Activated CD4-positive, alpha-beta memory T cell treated with anti-CD3 and anti-CD28 coated beads, Interleukin-2, amount 10 ng/mL, durations not matched to agents 7 days and 5 days (primary cell): ENCODE measurements at regions not wholly inside any gene's neighbourhood (a gene's known extent, or its start where the extent isn't known, plus 50 kb on each side); places are given as distances from the start of the nearest gene placed in this dataset.

ENCODE experiments used
- CTCF ChIA-PET: fragments of 350-600 bp; sonication (Branson Sonifier 250); formaldehyde crosslinking; loops from one replicate; lab custom pipeline; 2021; ENCODE audit warnings: antibody characterized with exemption, inconsistent platforms; lab: Charles Lee
- POLR2A ChIA-PET: fragments of 350-600 bp; sonication (Branson Sonifier 250); formaldehyde crosslinking; loops from one replicate; lab custom pipeline; 2021; ENCODE audit warnings: antibody characterized with exemption; lab: Charles Lee
- DNase-seq: peaks from one replicate; pipeline ENCODE4 v3.0.0-alpha.2; 2020
- H3K27ac Mint-ChIP-seq: one replicate; pipeline ENCODE4 v1.8.0; 2021; ENCODE audit warnings: mild to moderate bottlenecking, mixed read lengths
- H3K27me3 Mint-ChIP-seq: one replicate; pipeline ENCODE4 v1.8.0; 2021; ENCODE audit warnings: mixed read lengths
- H3K36me3 Mint-ChIP-seq: one replicate; pipeline ENCODE4 v1.8.0; 2021; ENCODE audit warnings: low read depth, mixed read lengths
- H3K4me1 Mint-ChIP-seq: one replicate; pipeline ENCODE4 v1.8.0; 2021; ENCODE audit warnings: mixed read lengths
- H3K4me3 Mint-ChIP-seq: one replicate; pipeline ENCODE4 v1.8.0; 2021; ENCODE audit warnings: mild to moderate bottlenecking, mixed read lengths
- H3K9me3 Mint-ChIP-seq: one replicate; pipeline ENCODE4 v1.8.0; 2021; ENCODE audit warnings: mixed read lengths

GRCh38 chr15:38878926-38879325 lies 314.3 kb upstream of the RASGRP1 start:
- POLR2A ChIA-PET: no interaction called here

GRCh38 chr15:38879909-38880471 lies 315.4 kb upstream of the RASGRP1 start:
- peaks cover 14% of the 10 kb centered on the region for H3K27me3 Mint-ChIP-seq
- no peak overlapping the region for H3K4me3 Mint-ChIP-seq
- H3K27ac Mint-ChIP-seq: no peak overlapping the region
- DNase-seq: no peak
- no peaks in the 10 kb centered on the region for H3K9me3 Mint-ChIP-seq
- no peaks in the 10 kb centered on the region for H3K36me3 Mint-ChIP-seq
- CTCF ChIA-PET: no interaction called here
- POLR2A ChIA-PET: no interaction called here
- H3K4me1 Mint-ChIP-seq: peaks cover 10% of the 10 kb centered on the region

More at GRCh38 chr15:38878926-38879325, 314.3 kb upstream of the RASGRP1 start:
- no peaks in the 10 kb centered on the region for H3K36me3 Mint-ChIP-seq
- no peak overlapping the region for H3K27ac Mint-ChIP-seq
- H3K9me3 Mint-ChIP-seq: no peaks in the 10 kb centered on the region
- peaks cover 7% of the 10 kb centered on the region for H3K27me3 Mint-ChIP-seq
- H3K4me1 Mint-ChIP-seq: peaks cover 6% of the 10 kb centered on the region
- no peak for DNase-seq
- H3K4me3 Mint-ChIP-seq: no peak overlapping the region
- CTCF ChIA-PET: no interaction called here

GRCh38 chr15:38882221-38882620 lies 317.6 kb upstream of the RASGRP1 start:
- ChIA-PET POLR2A (no interaction called here), CTCF (no interaction called here)
- Mint-ChIP-seq H3K27ac (no peak overlapping the region), H3K9me3 (no peaks in the 10 kb centered on the region), H3K36me3 (no peaks in the 10 kb centered on the region), H3K4me3 (no peak overlapping the region), H3K4me1 (peaks cover 10% of the 10 kb centered on the region), H3K27me3 (peaks cover 17% of the 10 kb centered on the region)
- DNase-seq: no peak

- no peak for DNase-seq
- Mint-ChIP-seq H3K4me1 (peaks cover 10% of the 10 kb centered on the region), H3K27ac (no peak overlapping the region), H3K4me3 (no peak overlapping the region), H3K27me3 (peaks cover 15% of the 10 kb centered on the region), H3K9me3 (no peaks in the 10 kb centered on the region), H3K36me3 (no peaks in the 10 kb centered on the region)
- ChIA-PET POLR2A (no interaction called here), CTCF (no interaction called here)
Observed at GRCh38 chr15:38883987-38884386, 319.4 kb upstream of the RASGRP1 start.

DNA sequence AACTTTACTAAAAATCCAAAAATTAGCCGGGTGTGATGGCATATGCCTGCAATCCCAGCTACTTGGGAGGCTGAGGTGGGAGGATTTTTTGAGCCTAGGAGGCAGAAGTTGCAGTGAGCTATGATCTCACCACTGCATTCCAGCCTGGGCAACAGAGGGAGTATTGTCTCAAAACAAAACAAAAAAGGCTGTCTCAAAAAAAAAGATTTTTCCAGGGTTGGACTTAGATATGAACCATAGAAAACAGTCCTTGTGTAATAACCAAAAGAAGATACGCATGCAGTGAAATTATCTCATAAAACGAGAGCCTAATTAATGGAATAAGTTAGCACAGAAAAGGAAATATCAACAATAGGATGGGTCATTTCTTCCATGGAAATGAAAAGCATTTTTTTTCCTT lies 320.4 kb upstream of the RASGRP1 start:
- H3K27me3 Mint-ChIP-seq: peaks cover 15% of the 10 kb centered on the region
- H3K9me3 Mint-ChIP-seq: no peaks in the 10 kb centered on the region
- no peak overlapping the region for H3K4me3 Mint-ChIP-seq
- POLR2A ChIA-PET: no interaction called here
- H3K4me1 Mint-ChIP-seq: peaks cover 10% of the 10 kb centered on the region
- no peaks in the 10 kb centered on the region for H3K36me3 Mint-ChIP-seq
- no peak overlapping the region for H3K27ac Mint-ChIP-seq
- CTCF ChIA-PET: no interaction called here
- no peak for DNase-seq

DNA sequence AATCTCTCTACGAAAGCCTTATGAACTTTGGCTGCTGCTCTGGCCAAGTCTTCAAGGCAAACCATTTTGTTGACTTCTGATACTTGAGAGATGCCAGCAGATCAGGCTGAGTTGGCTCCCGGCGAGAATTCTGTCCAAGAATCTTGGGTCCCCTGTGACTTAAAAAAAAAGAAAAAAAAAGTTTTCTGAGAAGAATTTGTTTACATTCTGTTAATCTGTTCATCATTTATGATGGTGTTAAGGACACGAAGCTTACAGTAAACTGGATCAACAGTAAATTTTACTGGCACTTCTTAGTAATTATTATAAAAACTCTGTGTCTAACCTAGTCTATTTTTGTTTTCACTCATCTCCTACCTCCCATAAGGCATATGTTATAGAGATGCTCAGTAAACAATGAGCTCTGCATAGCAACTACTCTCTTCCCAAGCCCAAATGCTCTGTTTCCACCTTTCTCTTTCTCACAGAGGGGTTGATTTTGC lies 320.9 kb upstream of the RASGRP1 start:
- Mint-ChIP-seq H3K4me1 (peaks cover 10% of the 10 kb centered on the region), H3K4me3 (no peak overlapping the region), H3K36me3 (no peaks in the 10 kb centered on the region), H3K27me3 (peaks cover 15% of the 10 kb centered on the region), H3K9me3 (no peaks in the 10 kb centered on the region), H3K27ac (no peak overlapping the region)
- CTCF ChIA-PET: no interaction called here
- no peak for DNase-seq
- POLR2A ChIA-PET: no interaction called here

DNA sequence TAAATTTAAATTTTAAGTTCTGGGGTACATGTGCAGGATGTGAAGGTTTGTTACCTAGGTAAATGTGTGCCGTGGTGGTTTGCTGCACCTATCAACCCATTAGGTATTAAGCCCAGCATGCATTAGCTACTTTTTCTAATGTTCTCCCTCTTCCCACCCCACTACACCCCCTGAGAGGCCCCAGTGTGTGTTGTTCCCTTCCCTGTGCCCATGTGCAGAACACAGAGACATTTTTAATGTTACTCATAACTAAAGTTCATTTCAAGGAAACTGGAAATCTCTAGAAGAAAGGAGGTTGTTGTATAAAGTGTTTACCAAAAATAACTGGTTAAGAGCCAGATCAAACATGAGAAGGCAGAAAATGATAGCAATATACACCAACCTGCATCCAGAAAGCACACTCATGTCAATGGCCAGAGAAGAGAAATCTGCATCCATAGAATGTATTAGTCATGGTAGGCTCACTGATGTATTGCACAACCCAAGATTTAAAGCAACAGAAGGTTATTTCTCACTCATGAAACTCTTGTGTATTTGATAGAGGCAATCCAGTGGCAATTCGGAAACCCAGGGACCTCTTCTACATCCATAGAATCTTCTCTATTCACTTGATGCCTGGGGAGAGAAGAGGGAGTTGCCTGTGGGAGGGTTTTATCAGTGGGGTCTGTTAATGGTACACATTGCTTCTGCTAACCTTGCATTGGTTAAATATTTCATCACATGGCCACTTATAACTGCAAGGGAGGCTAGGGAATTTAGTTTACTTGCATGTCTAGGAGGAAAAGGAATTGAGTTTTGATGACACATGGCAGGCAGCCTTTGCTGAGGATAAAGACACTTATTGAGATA lies 321.9 kb upstream of the RASGRP1 start:
- ChIA-PET POLR2A (no interaction called here), CTCF (no interaction called here)
- H3K27ac Mint-ChIP-seq: no peak overlapping the region
- no peak for DNase-seq
- no peaks in the 10 kb centered on the region for H3K36me3 Mint-ChIP-seq
- H3K27me3 Mint-ChIP-seq: peaks cover 15% of the 10 kb centered on the region
- peaks cover 10% of the 10 kb centered on the region for H3K4me1 Mint-ChIP-seq
- no peak overlapping the region for H3K4me3 Mint-ChIP-seq
- no peaks in the 10 kb centered on the region for H3K9me3 Mint-ChIP-seq

- H3K4me3 Mint-ChIP-seq: no peak overlapping the region
- H3K27me3 Mint-ChIP-seq: peaks cover 11% of the 10 kb centered on the region
- no peak overlapping the region for H3K27ac Mint-ChIP-seq
- peaks cover 6% of the 10 kb centered on the region for H3K4me1 Mint-ChIP-seq
- ChIA-PET CTCF (no interaction called here), POLR2A (no interaction called here)
- DNase-seq: no peak
- no peaks in the 10 kb centered on the region for H3K9me3 Mint-ChIP-seq
- no peaks in the 10 kb centered on the region for H3K36me3 Mint-ChIP-seq
Observed at GRCh38 chr15:38888701-38889221, 324.1 kb upstream of the RASGRP1 start.

DNA sequence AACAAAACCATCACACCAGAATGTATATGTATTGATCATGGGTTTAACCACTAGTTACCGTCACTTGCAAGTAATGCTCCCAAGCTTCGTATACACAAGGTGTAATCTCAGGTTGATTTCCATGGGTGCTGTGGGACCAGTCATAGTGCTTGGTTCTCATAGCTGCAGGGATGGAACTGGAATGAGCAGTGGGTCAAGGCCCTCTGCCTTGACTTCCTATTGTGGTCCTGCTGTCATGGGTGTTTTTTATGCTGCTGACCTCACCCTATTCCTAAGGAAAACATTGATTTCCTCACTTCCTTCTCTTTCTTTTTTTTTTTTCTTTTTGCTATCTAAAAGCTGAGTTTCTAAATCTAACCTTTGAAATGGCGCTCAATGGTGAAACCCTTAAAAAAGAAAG lies 325.6 kb upstream of the RASGRP1 start:
- H3K36me3 Mint-ChIP-seq: no peaks in the 10 kb centered on the region
- no peak overlapping the region for H3K4me3 Mint-ChIP-seq
- POLR2A ChIA-PET: no interaction called here
- H3K27ac Mint-ChIP-seq: no peak overlapping the region
- H3K9me3 Mint-ChIP-seq: no peaks in the 10 kb centered on the region
- no peaks in the 10 kb centered on the region for H3K4me1 Mint-ChIP-seq
- CTCF ChIA-PET: no interaction called here
- DNase-seq: no peak
- peaks cover 3% of the 10 kb centered on the region for H3K27me3 Mint-ChIP-seq

GRCh38 chr15:38893925-38894242 lies 329.3 kb upstream of the RASGRP1 start:
- Mint-ChIP-seq H3K27me3 (no peaks in the 10 kb centered on the region), H3K4me1 (no peaks in the 10 kb centered on the region), H3K36me3 (no peaks in the 10 kb centered on the region), H3K27ac (no peak overlapping the region), H3K4me3 (no peak overlapping the region), H3K9me3 (no peaks in the 10 kb centered on the region)
- no peak for DNase-seq
- CTCF ChIA-PET: no interaction called here
- POLR2A ChIA-PET: no interaction called here

DNA sequence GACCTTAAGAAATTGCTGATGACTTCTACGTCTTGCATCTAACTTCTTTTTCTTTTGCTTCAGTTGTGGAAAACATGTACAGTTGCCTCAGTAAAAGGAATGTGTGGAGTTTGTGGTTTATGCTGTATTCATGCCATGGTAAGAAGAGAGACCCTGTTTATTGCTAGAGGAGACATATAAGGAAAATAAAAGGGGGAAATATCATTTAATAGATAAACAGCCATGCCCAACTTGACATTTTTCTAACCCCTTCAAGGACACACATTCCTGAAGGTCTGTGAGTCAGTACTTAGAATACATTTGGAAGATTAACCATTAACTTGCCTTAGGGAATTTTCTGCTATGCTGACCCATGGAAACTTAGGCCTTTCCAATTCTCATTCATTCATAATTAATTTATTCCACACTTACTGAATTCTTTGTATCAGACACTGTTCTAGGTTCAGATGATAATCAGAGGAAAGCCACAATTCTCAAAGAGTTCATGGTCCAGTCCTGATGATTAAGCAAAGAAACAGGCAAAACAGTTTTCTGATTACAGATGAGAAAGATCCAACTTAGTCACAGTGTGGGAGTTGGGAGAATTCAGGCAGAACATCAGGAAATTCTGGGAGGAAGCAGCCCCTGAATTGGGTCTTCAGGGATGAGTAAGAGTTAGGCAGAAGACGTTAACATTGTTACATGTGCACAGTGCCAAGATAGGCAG lies 329.8 kb upstream of the RASGRP1 start:
- POLR2A ChIA-PET: no interaction called here
- CTCF ChIA-PET: no interaction called here
- H3K4me3 Mint-ChIP-seq: no peak overlapping the region

GRCh38 chr15:38895326-38896255 lies 331.0 kb upstream of the RASGRP1 start:
- Mint-ChIP-seq H3K27me3 (no peaks in the 10 kb centered on the region), H3K27ac (no peak overlapping the region), H3K9me3 (no peaks in the 10 kb centered on the region), H3K36me3 (no peaks in the 10 kb centered on the region), H3K4me1 (no peaks in the 10 kb centered on the region), H3K4me3 (no peak overlapping the region)
- CTCF ChIA-PET: interaction anchor here (1.1 kb wide), 1 partner anchor 302 kb away, joined by 3 read pairs; no protein-coding TSS in a partner anchor
- POLR2A ChIA-PET: no interaction called here
- no peak for DNase-seq

More for the DNA sequence above, 329.8 kb upstream of the RASGRP1 start:
- no peaks in the 10 kb centered on the region for H3K4me1 Mint-ChIP-seq
- H3K9me3 Mint-ChIP-seq: no peaks in the 10 kb centered on the region
- no peak overlapping the region for H3K27ac Mint-ChIP-seq
- H3K27me3 Mint-ChIP-seq: no peaks in the 10 kb centered on the region
- no peak for DNase-seq
- no peaks in the 10 kb centered on the region for H3K36me3 Mint-ChIP-seq
